B cell (primary cell): ENCODE measurements at regions not wholly inside any gene's neighbourhood (a gene's known extent, or its start where the extent isn't known, plus 50 kb on each side); places are given as distances from the start of the nearest gene placed in this dataset.

Experiments used
- ATAC-seq: fragments of 200-7000 bp; cut with Tn5 transposase; one replicate; pipeline ENCODE4 v1.10.0; 2021; ENCODE audit warnings: low read depth, mild to moderate bottlenecking, moderate number of reproducible peaks, moderate library complexity
- CTCF ChIA-PET: fragments of 350-600 bp; sonication (Branson Sonifier 250); formaldehyde crosslinking; loops from one replicate; lab custom pipeline; 2021; ENCODE audit warnings: antibody characterized with exemption, inconsistent platforms; lab: Charles Lee
- POLR2A ChIA-PET: fragments of 350-600 bp; sonication (Branson Sonifier 250); formaldehyde crosslinking; loops from one replicate; lab custom pipeline; 2021; ENCODE audit warnings: antibody characterized with exemption; lab: Charles Lee
- DNase-seq: peaks from one replicate; pipeline ENCODE4 v3.0.0; 2013
- H2AFZ ChIP-seq: 2 replicates; pipeline ENCODE4 v1.6.1; 2012; ENCODE audit warnings: mild to moderate bottlenecking, low read depth, low read length; ENCODE audit not compliant: insufficient read depth, poor library complexity, severe bottlenecking
- H3K27ac ChIP-seq, 2 donors: 1 replicate in 1 of 2; 2 replicates in 1 of 2; pipeline ENCODE4 v1.5.1; 2012 to 2013; ENCODE audit warnings: low read length in 2 of 2, mild to moderate bottlenecking in 2 of 2, moderate library complexity in 1 of 2
- H3K27me3 ChIP-seq, 4 experiments: fragments of 200-600 bp in 1 of 4; sonication (generic) in 1 of 4; replicated peaks in 1 of 4; 1 replicate in 2 of 4; 2 replicates in 2 of 4; pipeline versions ENCODE4 v1.6.1 to v1.7.0; 2013 to 2016; ENCODE audit warnings: low read length in 3 of 4, mild to moderate bottlenecking in 2 of 4, mixed read lengths in 1 of 4, moderate library complexity in 1 of 4; ENCODE audit not compliant: insufficient read depth in 4 of 4, control insufficient read depth in 3 of 4; ENCODE audit errors: control extremely low read depth in 1 of 4
- H3K36me3 ChIP-seq, 2 experiments: replicated peaks in 1 of 2; 1 replicate in 1 of 2; 2 replicates in 1 of 2; pipeline versions ENCODE4 v1.6.1 to v1.7.1; 2013; ENCODE audit warnings: low read length in 1 of 2; ENCODE audit not compliant: insufficient read depth in 2 of 2, control insufficient read depth in 1 of 2; ENCODE audit errors: control extremely low read depth in 1 of 2, extremely low read depth in 1 of 2
- H3K4me1 ChIP-seq, 2 donors: fragments of 200-600 bp in 1 of 2; sonication (generic) in 1 of 2; 1 replicate in 1 of 2; 2 replicates in 1 of 2; pipeline versions ENCODE4 v1.5.1 to v1.6.1; 2013 to 2017; ENCODE audit warnings: low read length in 2 of 2; ENCODE audit not compliant: control insufficient read depth in 2 of 2, insufficient read depth in 2 of 2
- H3K4me2 ChIP-seq: replicated peaks from 2 replicates; pipeline ENCODE3; 2012; ENCODE audit warnings: mild to moderate bottlenecking, low read depth, low read length; ENCODE audit not compliant: poor library complexity, severe bottlenecking
- H3K4me3 ChIP-seq, 5 experiments: fragments of 200-600 bp in 1 of 5; sonication (generic) in 1 of 5; 1 replicate in 3 of 5; 2 replicates in 2 of 5; pipeline versions ENCODE4 v1.5.1 to v1.7.0; 2011 to 2016; ENCODE audit warnings: low read length in 4 of 5, mild to moderate bottlenecking in 4 of 5, low read depth in 2 of 5, control low read depth in 1 of 5, moderate library complexity in 1 of 5; ENCODE audit not compliant: insufficient read depth in 1 of 5; ENCODE audit errors: control extremely low read depth in 1 of 5, extremely low read depth in 1 of 5
- H3K79me2 ChIP-seq: fragments of 200-600 bp; sonication (generic); one replicate; pipeline ENCODE4 v1.6.0; 2016; ENCODE audit warnings: low read length; ENCODE audit not compliant: control insufficient read depth, insufficient read depth
- H3K9ac ChIP-seq: fragments of 200-600 bp; sonication (generic); 2 replicates; pipeline ENCODE4 v1.6.1; 2017; ENCODE audit warnings: mild to moderate bottlenecking, low read length, moderate library complexity
- H3K9me3 ChIP-seq, 3 donors: one replicate each; pipeline versions ENCODE4 v1.6.1 to v1.7.1; 2013; ENCODE audit warnings: low read length in 2 of 3; ENCODE audit not compliant: control insufficient read depth in 2 of 3, insufficient read depth in 1 of 3; ENCODE audit errors: control extremely low read depth in 1 of 3
- H4K20me1 ChIP-seq: 2 replicates; pipeline ENCODE4 v1.6.0; 2012; ENCODE audit warnings: mild to moderate bottlenecking, low read length; ENCODE audit not compliant: insufficient read depth, control insufficient read depth, poor library complexity, severe bottlenecking
- H3K27ac Mint-ChIP-seq: one replicate; pipeline ENCODE4 v1.8.0; 2021; ENCODE audit warnings: mixed read lengths
- H3K27me3 Mint-ChIP-seq: one replicate; pipeline ENCODE4 v1.8.0; 2021; ENCODE audit warnings: mixed read lengths
- H3K4me1 Mint-ChIP-seq: one replicate; pipeline ENCODE4 v1.8.0; 2021; ENCODE audit warnings: mixed read lengths
- H3K4me3 Mint-ChIP-seq: one replicate; pipeline ENCODE4 v1.8.0; 2021; ENCODE audit warnings: mixed read lengths
- H3K9me3 Mint-ChIP-seq: one replicate; pipeline ENCODE4 v1.8.0; 2022; ENCODE audit warnings: mixed read lengths; ENCODE audit not compliant: insufficient read depth
- EZH2 ChIP-seq: IDR thresholded peaks from 2 replicates; pipeline ENCODE4 v1.6.1; 2012; ENCODE audit warnings: borderline replicate concordance, low read depth, mild to moderate bottlenecking, moderate library complexity, low read length; ENCODE audit not compliant: insufficient read depth, poor library complexity, severe bottlenecking
- WGBS: methylation state at CpG from one replicate; pipeline ENCODE4 v1.1.5; 2013; ENCODE audit warnings: missing lambda C conversion rate; ENCODE audit not compliant: insufficient coverage; 5-methylcytosine and 5-hydroxymethylcytosine counted together
- intact Hi-C: fragments of 100-400 bp; cut with micrococcal nuclease; formaldehyde crosslinking; loops from one replicate; pipeline ENCODE4 v1.10.0; 2022
- TF ChIP-seq, protein P1 (sequence below): fragments of 200-600 bp; IDR thresholded peaks from one replicate; pipeline ENCODE4 v1.8.0; 2022; ENCODE audit warnings: antibody characterized with exemption, mild to moderate bottlenecking

DNA sequence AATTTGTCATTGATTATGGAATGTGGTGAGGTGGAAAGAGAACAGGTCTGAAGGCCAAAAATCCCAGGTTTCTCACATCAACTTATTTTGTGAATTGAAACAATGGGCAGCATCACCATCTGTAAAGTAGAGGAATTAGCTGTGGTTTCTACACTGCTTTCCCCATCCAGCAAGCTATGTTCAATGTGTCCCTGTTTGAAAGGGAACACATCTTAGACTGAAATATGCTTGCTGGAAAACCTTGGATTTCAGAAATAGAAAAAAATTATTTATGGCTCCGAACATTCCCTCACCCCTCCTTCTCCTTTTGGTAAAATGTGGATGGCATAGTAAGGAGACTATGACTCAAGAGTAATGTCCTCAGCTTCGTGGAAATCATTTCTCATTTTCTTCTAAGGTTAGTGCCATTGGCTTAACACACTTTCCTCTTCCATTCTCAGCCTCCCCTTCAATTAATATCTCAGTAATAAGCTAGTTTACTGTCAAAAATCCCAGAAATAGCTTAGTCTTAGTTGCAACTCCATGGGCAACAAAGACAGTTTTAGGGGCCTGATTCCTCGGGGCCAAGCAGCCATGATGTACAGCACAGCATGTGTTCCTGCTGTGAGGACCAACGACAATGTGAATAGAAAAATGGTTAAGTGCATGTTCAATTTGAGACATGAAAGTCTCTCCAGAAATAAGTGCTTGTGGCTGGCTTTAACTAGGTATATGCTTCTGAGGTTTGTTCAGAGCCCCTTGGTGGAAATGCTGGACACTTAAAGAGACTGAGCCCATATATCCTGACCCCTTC lies 205.8 kb upstream of the SLC38A2 start:
- 90% methylated on average over 1 of the region's 4 CpGs for WGBS
- no peak overlapping the region for H2AFZ ChIP-seq
- no peaks in the 10 kb centered on the region for H3K79me2 ChIP-seq
- intact Hi-C loops = no loop called here
- Mint-ChIP-seq H3K4me3 (no peak overlapping the region), H3K27me3 (no peaks in the 10 kb centered on the region), H3K4me1 (no peaks in the 10 kb centered on the region), H3K9me3 (peaks cover 2% of the 10 kb centered on the region), H3K27ac (no peak overlapping the region)
- ChIA-PET CTCF (interaction anchor here (0.6 kb wide), 1 partner anchor 352 kb away, joined by 3 read pairs; no protein-coding TSS in a partner anchor), POLR2A (no interaction called here)
- no peaks in the 10 kb centered on the region for H3K9me3 ChIP-seq
- H3K36me3 ChIP-seq = no peaks in the 10 kb centered on the region
- H3K4me2 ChIP-seq = no peak overlapping the region
- H3K9ac ChIP-seq = no peak overlapping the region
- DNase-seq = no peak
- H3K4me3 ChIP-seq = no peak overlapping the region
- no peak for ATAC-seq
- no peaks in the 10 kb centered on the region for H3K4me1 ChIP-seq
- no peak overlapping the region for H3K27ac ChIP-seq
- no peaks in the 10 kb centered on the region for H4K20me1 ChIP-seq
- H3K27me3 ChIP-seq = no peaks in the 10 kb centered on the region
- no peak for TF ChIP-seq EZH2
- TF ChIP-seq, protein P1, sequence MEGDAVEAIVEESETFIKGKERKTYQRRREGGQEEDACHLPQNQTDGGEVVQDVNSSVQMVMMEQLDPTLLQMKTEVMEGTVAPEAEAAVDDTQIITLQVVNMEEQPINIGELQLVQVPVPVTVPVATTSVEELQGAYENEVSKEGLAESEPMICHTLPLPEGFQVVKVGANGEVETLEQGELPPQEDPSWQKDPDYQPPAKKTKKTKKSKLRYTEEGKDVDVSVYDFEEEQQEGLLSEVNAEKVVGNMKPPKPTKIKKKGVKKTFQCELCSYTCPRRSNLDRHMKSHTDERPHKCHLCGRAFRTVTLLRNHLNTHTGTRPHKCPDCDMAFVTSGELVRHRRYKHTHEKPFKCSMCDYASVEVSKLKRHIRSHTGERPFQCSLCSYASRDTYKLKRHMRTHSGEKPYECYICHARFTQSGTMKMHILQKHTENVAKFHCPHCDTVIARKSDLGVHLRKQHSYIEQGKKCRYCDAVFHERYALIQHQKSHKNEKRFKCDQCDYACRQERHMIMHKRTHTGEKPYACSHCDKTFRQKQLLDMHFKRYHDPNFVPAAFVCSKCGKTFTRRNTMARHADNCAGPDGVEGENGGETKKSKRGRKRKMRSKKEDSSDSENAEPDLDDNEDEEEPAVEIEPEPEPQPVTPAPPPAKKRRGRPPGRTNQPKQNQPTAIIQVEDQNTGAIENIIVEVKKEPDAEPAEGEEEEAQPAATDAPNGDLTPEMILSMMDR = no peak

DNA sequence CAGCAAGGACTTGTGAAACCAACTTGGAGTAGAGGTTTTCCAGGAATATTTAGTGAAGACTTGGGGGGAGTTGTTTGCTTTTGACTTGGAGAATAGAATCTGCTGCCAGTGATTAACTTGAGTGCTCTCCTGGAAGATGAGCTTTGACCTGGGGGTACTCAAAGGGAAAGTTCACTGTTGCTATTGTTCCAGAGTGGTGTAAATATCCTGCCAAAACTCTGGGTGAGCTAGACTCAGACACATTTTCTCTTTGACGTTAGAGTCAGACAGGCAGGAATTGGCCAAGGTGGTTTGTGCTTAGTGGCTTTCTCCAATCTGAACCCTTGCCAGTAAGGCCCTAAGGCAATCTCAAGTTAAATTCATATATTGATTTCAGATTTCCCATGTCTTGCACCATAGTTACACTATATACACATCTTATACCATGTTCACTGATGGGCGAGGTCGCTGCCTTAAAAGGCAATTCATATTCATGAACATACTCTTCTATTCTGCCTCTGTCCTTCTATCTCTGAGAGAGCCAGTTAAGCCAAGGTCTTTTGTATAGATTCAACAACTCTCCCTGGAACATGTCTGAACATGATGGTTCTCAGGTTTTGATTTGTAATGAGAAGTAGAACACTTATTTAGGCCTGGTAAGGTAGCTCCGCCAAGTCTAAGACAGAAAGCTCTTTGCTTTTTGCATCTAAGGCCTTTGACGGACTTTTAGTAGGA lies 204.6 kb upstream of the SLC38A2 start:
- no peak overlapping the region for H3K4me3 Mint-ChIP-seq
- Histone ChIP-seq H2AFZ (no peak overlapping the region), H4K20me1 (no peaks in the 10 kb centered on the region), H3K27me3 (no peaks in the 10 kb centered on the region), H3K79me2 (no peaks in the 10 kb centered on the region), H3K27ac (no peak overlapping the region), H3K36me3 (no peaks in the 10 kb centered on the region), H3K4me1 (no peaks in the 10 kb centered on the region), H3K9me3 (no peaks in the 10 kb centered on the region), H3K4me2 (no peak overlapping the region), H3K4me3 (no peak overlapping the region), H3K9ac (no peak overlapping the region)
- H3K9me3 Mint-ChIP-seq = no peaks in the 10 kb centered on the region
- H3K27me3 Mint-ChIP-seq = no peaks in the 10 kb centered on the region
- CTCF ChIA-PET = interaction anchor here (0.7 kb wide), 1 partner anchor 418 kb away, joined by 6 read pairs; no protein-coding TSS in a partner anchor
- H3K4me1 Mint-ChIP-seq = no peaks in the 10 kb centered on the region
- TF ChIP-seq, protein P1 = no peak
- TF ChIP-seq EZH2 = no peak
- POLR2A ChIA-PET = no interaction called here
- 100% methylated on average over 3 of the region's 5 CpGs for WGBS
- H3K27ac Mint-ChIP-seq = no peak overlapping the region
- DNase-seq = no peak
- no peak for ATAC-seq
- intact Hi-C loops = no loop called here
